ENCODE measurements at regions not wholly inside any gene's neighbourhood (a gene's known extent, or its start where the extent isn't known, plus 50 kb on each side); places are given as distances from the start of the nearest gene placed in this dataset.
A peak's percentile ranks its signal among the peaks of the same experiment; 100 is the strongest.

- H3K4me3 ChIP-seq (ENCODE audit: low read depth, low read length, poor library complexity, severe bottlenecking), result no peak overlapping the region
- H3K9me3 ChIP-seq (ENCODE audit: low read depth, low read length, poor library complexity, severe bottlenecking), result no peaks in the 10 kb centered on the region
- TF ChIP-seq CTCF (conservative IDR thresholded peaks at IDR 0.05; ENCODE audit: low read depth, low read length), result peak; percentile 66
- TF ChIP-seq EZH2 (IDR thresholded peaks at IDR 0.05; ENCODE audit: borderline replicate concordance, low read depth, low read length, poor library complexity, severe bottlenecking), result no peak
- DNase-seq (ENCODE audit: low spot score), result peak; percentile 21
- H3K4me1 ChIP-seq (ENCODE audit: insufficient read depth, low read length, poor library complexity, severe bottlenecking), result no peaks in the 10 kb centered on the region
- ChIA-PET CTCF (interaction anchor here (1.0 kb wide), 1 partner anchor 1122 kb away, joined by 3 read pairs; no protein-coding TSS in a partner anchor), POLR2A (ENCODE audit: low non-redundant PET) (no interaction called here)
- intact Hi-C loops (cut with micrococcal nuclease; ENCODE audit: unreplicated experiment), result loop anchor here (10.0 kb wide), 1 partner anchor 674 kb away; no protein-coding TSS in a partner anchor
- no peaks in the 10 kb centered on the region for H3K27me3 ChIP-seq (replicated peaks; ENCODE audit: insufficient read depth, low read depth, low read length, poor library complexity)
- no TSS peak for BruUV-seq (replicated peaks)
- no peak overlapping the region for H3K27ac ChIP-seq (ENCODE audit: low read depth, low read length, poor library complexity, severe bottlenecking)
- H3K36me3 ChIP-seq (ENCODE audit: insufficient read depth, low read length, poor library complexity, severe bottlenecking), result no peaks in the 10 kb centered on the region
These were observed 218.7 kb upstream of the MDFIC2 start for GRCh38 chr3:70531063-70531657.

GRCh38 chr3:70530626-70531025 lies 218.2 kb upstream of the MDFIC2 start:
- TF ChIP-seq EZH2 (IDR thresholded peaks at IDR 0.05; ENCODE audit: borderline replicate concordance, low read depth, low read length, poor library complexity, severe bottlenecking) (no peak), CTCF (conservative IDR thresholded peaks at IDR 0.05; ENCODE audit: low read depth, low read length) (no peak)
- H3K27me3 ChIP-seq (replicated peaks; ENCODE audit: insufficient read depth, low read depth, low read length, poor library complexity), result no peaks in the 10 kb centered on the region
- no peak for DNase-seq (ENCODE audit: low spot score)
- POLR2A ChIA-PET (ENCODE audit: low non-redundant PET), result no interaction called here
- H3K4me1 ChIP-seq (ENCODE audit: insufficient read depth, low read length, poor library complexity, severe bottlenecking), result no peaks in the 10 kb centered on the region
- H3K36me3 ChIP-seq (ENCODE audit: insufficient read depth, low read length, poor library complexity, severe bottlenecking), result no peaks in the 10 kb centered on the region
- H3K4me3 ChIP-seq (ENCODE audit: low read depth, low read length, poor library complexity, severe bottlenecking), result no peak overlapping the region
- H3K27ac ChIP-seq (ENCODE audit: low read depth, low read length, poor library complexity, severe bottlenecking), result no peak overlapping the region
- H3K9me3 ChIP-seq (ENCODE audit: low read depth, low read length, poor library complexity, severe bottlenecking), result no peaks in the 10 kb centered on the region
- CTCF ChIA-PET, result no interaction called here
- no TSS peak for BruUV-seq (replicated peaks)
- intact Hi-C loops (cut with micrococcal nuclease; ENCODE audit: unreplicated experiment), result loop anchor here (10.0 kb wide), 1 partner anchor 674 kb away; no protein-coding TSS in a partner anchor

GRCh38 chr3:70527026-70527425 lies 214.6 kb upstream of the MDFIC2 start:
- peak; percentile 15 for DNase-seq (ENCODE audit: low spot score)
- ChIA-PET POLR2A (ENCODE audit: low non-redundant PET) (no interaction called here), CTCF (no interaction called here)
- Histone ChIP-seq H3K27me3 (replicated peaks; ENCODE audit: insufficient read depth, low read depth, low read length, poor library complexity) (no peaks in the 10 kb centered on the region), H3K4me3 (ENCODE audit: low read depth, low read length, poor library complexity, severe bottlenecking) (no peak overlapping the region), H3K4me1 (ENCODE audit: insufficient read depth, low read length, poor library complexity, severe bottlenecking) (no peaks in the 10 kb centered on the region), H3K9me3 (ENCODE audit: low read depth, low read length, poor library complexity, severe bottlenecking) (no peaks in the 10 kb centered on the region), H3K27ac (ENCODE audit: low read depth, low read length, poor library complexity, severe bottlenecking) (no peak overlapping the region), H3K36me3 (ENCODE audit: insufficient read depth, low read length, poor library complexity, severe bottlenecking) (no peaks in the 10 kb centered on the region)
- no TSS peak for BruUV-seq (replicated peaks)
- TF ChIP-seq EZH2 (IDR thresholded peaks at IDR 0.05; ENCODE audit: borderline replicate concordance, low read depth, low read length, poor library complexity, severe bottlenecking) (no peak), CTCF (conservative IDR thresholded peaks at IDR 0.05; ENCODE audit: low read depth, low read length) (no peak)
- intact Hi-C loops (cut with micrococcal nuclease; ENCODE audit: unreplicated experiment), result no loop called here
